AG09309 (cell line): ENCODE measurements at regions not wholly inside any gene's neighbourhood (a gene's known extent, or its start where the extent isn't known, plus 50 kb on each side); places are given as distances from the start of the nearest gene placed in this dataset.

Experiments used
- DNase-seq: peaks from one replicate; pipeline ENCODE4 v3.0.0-alpha.2; 2010; ENCODE audit warnings: low read depth
- H3K4me3 ChIP-seq: 2 replicates; pipeline ENCODE4 v1.5.1; 2011; ENCODE audit warnings: mild to moderate bottlenecking, low read depth, low read length, moderate library complexity; ENCODE audit not compliant: control insufficient read depth
- TF ChIP-seq, protein P1 (sequence below): IDR thresholded peaks from 2 replicates; pipeline ENCODE4 v1.5.1; 2011; ENCODE audit warnings: mild to moderate bottlenecking, low read depth, low read length, inconsistent platforms; ENCODE audit not compliant: insufficient read depth, control insufficient read depth; ENCODE audit errors: missing control alignments

DNA sequence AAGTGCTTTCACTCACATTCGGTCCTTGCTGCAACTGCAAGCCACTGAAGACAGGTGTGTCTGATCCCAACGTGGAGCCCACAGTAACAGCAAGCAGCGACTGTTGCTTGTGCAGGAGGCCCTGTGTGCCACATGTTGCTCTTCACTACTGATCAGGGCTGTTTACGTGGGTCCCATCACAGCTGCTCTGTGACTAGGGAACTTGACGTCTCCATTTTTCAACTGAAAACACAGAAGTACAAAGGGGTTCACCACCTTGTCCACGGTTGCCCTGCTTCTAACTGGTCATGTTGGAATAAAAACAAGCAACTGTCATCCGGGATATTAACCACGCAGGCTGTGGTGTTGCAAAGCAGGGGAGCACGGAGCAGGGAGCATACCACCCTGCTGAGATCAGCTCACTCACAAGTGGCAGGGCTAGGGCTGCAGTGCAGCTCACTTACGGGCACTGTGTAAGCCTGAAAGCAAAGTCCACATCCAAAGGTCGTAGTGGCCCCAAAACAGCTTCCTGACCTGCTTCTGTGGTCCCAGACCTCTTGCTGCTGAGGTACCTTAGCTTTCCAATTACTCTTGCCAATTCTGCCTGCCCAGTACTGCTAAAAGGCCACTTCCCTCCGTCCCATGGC lies 105.8 kb upstream of the DUSP22 start:
- no peak for DNase-seq
- TF ChIP-seq, protein P1, sequence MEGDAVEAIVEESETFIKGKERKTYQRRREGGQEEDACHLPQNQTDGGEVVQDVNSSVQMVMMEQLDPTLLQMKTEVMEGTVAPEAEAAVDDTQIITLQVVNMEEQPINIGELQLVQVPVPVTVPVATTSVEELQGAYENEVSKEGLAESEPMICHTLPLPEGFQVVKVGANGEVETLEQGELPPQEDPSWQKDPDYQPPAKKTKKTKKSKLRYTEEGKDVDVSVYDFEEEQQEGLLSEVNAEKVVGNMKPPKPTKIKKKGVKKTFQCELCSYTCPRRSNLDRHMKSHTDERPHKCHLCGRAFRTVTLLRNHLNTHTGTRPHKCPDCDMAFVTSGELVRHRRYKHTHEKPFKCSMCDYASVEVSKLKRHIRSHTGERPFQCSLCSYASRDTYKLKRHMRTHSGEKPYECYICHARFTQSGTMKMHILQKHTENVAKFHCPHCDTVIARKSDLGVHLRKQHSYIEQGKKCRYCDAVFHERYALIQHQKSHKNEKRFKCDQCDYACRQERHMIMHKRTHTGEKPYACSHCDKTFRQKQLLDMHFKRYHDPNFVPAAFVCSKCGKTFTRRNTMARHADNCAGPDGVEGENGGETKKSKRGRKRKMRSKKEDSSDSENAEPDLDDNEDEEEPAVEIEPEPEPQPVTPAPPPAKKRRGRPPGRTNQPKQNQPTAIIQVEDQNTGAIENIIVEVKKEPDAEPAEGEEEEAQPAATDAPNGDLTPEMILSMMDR = no peak
- H3K4me3 ChIP-seq = no peak overlapping the region

DNA sequence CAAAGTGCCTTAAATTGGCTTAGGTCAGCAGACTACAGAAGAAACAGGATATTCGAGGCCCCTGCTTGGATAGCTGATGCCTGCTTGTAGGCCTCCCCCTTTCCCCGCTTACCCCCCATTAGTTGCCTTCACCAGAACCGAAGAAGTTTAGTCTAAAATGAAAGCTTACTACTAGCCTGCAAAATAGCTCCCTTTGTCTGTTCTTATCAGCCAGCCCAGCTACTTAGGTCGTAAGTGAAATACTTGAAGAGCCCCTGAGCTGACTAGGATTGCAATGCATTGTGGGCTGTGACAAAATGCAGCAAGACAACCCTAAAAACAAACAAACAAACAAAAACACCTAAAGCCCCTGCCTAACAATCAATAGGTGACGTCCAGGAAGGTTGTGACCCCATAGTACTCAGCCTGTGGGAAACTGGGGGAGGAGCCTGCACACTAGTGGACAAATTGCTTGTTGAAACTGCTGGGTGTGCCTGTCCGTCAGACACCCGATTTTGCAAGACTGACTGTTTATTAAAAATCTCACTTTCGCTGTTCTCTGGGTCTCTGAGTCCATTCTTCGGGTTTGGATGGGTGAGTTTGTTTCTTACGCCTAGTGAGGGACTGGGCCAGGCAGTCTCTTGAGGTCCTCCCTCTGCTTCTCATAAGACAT lies 105.0 kb upstream of the DUSP22 start:
- no peak overlapping the region for H3K4me3 ChIP-seq
- no peak for DNase-seq
- TF ChIP-seq, protein P1 = no peak

DNA sequence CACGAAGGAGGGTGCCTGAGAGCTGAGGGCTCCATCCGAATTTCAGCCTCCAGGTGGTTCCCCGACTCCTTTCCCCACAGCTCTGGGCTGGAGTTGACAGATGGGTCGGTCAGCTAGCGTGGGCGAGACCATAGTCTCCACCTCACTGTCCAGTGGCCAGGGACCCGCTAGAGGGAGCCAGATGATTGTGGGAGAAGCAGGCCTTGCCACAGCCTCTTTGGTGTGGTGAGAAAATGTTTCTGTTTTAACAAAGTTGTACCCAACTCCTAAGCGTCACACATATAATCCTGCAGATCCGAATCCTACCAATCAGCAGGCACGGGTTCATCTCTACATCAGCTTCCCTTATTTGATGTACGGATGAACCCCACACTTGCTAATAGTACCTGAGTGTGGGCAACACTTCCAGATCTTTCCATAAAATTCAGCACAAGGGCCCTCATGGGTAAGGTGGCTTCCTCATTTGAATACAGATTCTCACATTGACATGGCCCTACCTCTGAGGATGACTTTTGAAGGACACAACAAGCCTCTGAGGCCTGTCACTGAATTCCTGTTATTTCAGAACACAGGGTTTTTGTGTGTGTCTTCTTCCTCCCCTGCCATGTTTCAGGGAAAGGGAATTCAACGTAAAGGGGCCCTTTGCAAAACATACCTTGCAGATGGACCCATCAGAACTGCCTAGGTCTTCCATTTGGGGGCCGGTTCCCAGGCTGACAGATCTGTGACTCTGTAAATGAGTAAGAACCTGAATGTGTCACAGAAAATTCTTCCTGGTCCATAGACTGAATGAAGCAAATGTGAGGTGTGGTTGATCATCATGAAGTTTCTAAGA lies 103.2 kb upstream of the DUSP22 start:
- no peak overlapping the region for H3K4me3 ChIP-seq
- TF ChIP-seq, protein P1 = peak; percentile 98
- peak; percentile 42 for DNase-seq

DNA sequence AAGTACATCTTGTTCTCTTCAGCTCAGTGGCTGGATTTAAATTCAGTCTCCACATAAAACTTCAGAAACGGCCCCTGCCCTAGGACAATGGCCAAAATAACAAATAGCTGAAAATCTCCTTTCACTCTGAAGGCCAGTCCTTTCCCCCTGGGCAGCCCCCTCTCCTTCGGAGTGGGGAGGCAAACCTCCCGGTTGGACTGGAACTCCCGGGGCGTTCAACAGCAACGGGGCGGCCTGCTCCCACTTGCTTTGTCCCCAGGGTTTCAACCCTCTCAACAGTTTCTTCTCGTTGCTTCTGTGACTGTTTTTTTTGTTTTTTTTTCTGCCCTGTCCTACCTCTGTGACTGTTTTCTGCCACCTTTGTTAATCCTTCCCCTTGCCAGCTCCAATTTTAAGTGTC lies 102.6 kb upstream of the DUSP22 start:
- TF ChIP-seq, protein P1 = no peak
- DNase-seq = no peak
- no peak overlapping the region for H3K4me3 ChIP-seq

DNA sequence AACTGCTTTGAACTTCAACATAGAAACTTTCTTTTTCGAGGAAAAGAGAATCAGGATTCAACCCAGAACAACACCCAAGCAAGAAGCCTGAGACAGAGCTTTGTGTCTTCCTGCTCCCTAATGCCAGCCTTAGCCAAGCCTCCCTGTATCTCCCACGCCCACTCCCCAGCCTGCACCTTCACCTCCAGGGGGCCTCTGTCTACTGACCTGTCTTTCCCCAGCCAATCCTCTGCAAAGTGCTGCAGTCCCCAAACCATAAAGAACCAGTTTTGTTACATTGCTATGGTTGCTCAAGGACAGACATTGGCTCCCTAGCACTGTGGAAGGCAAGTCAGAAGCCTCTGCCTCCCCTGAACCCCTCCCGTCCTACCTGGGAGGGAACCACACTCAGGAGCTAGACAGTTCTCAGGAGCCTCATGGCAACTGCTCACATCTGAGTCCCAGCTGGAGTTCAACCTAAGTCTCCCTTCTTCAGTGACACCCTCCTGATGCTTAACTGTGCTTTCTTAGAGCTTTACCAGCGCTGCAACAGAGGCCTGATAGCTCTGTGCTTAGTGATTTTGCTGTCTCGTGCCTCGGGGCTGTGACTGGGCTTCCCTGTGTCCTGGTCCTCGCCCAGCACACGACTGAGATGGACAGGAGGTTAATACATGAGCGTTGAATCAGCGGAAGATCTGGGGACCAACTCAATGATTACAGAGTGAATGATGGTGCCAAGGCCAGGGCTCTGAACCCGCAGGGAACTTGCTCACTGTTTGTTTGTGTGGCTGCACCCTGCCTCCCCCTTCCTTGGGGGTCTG lies 101.5 kb upstream of the DUSP22 start:
- no peak for DNase-seq
- no peak overlapping the region for H3K4me3 ChIP-seq
- TF ChIP-seq, protein P1 = no peak
